HG02852 (cell line): ENCODE measurements at regions not wholly inside any gene's neighbourhood (a gene's known extent, or its start where the extent isn't known, plus 50 kb on each side); places are given as distances from the start of the nearest gene placed in this dataset.

Source experiments
- ATAC-seq: cut with Tn5 transposase; IDR thresholded peaks from one replicate; pipeline ENCODE4 v1.9.1; 2021; ENCODE audit warnings: mild to moderate bottlenecking, moderate library complexity; ENCODE audit not compliant: unreplicated experiment

- ATAC-seq, result no peak
Measured at GRCh38 chr12:58815235-58815634, 105.1 kb downstream of the LRIG3 start.

- ATAC-seq, result no peak
Measured at GRCh38 chr12:58818546-58818945, 101.8 kb downstream of the LRIG3 start.

GRCh38 chr12:58819345-58819744 is 101.0 kb downstream of the LRIG3 start:
- no peak for ATAC-seq

GRCh38 chr12:58819985-58820384 is 100.3 kb downstream of the LRIG3 start:
- ATAC-seq, result no peak
